AG10803 (cell line): ENCODE measurements at regions not wholly inside any gene's neighbourhood (a gene's known extent, or its start where the extent isn't known, plus 50 kb on each side); places are given as distances from the start of the nearest gene placed in this dataset.

Experiments
- DNase-seq: peaks from one replicate; pipeline ENCODE4 v3.0.0; 2010; ENCODE audit warnings: low read depth
- H3K4me3 ChIP-seq: 2 replicates; pipeline ENCODE4 v1.5.1; 2011; ENCODE audit warnings: mild to moderate bottlenecking, low read length, control low read depth
- CTCF ChIP-seq: conservative IDR thresholded peaks from 2 replicates; pipeline ENCODE4 v1.5.1; 2011; ENCODE audit warnings: mild to moderate bottlenecking, low read length, control low read depth, inconsistent platforms

DNA sequence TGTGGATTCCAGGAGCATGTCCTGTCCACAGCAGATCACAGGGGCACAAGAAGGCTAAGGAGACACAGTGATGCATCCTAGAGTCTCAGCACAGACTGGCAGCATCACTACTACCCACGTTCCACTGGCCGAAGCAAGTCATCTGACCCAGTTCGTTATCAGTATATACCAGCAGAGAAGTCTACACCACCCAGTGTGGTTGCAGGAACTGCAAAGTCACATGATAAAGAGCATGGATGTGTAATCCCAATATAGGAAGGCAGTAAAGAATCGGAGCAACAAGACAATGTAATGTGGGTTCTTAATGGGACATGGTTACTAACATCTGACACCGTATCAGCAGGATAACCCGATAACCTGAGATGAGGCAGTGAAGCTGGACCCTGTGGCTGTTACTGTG lies 246.6 kb downstream of the RRAGC start:
- no peak overlapping the region for H3K4me3 ChIP-seq
- no peak for DNase-seq
- no peak for TF ChIP-seq CTCF

GRCh38 chr1:38611664-38612211 lies 247.8 kb downstream of the RRAGC start:
- no peak for TF ChIP-seq CTCF
- H3K4me3 ChIP-seq: no peak overlapping the region
- DNase-seq: no peak

DNA sequence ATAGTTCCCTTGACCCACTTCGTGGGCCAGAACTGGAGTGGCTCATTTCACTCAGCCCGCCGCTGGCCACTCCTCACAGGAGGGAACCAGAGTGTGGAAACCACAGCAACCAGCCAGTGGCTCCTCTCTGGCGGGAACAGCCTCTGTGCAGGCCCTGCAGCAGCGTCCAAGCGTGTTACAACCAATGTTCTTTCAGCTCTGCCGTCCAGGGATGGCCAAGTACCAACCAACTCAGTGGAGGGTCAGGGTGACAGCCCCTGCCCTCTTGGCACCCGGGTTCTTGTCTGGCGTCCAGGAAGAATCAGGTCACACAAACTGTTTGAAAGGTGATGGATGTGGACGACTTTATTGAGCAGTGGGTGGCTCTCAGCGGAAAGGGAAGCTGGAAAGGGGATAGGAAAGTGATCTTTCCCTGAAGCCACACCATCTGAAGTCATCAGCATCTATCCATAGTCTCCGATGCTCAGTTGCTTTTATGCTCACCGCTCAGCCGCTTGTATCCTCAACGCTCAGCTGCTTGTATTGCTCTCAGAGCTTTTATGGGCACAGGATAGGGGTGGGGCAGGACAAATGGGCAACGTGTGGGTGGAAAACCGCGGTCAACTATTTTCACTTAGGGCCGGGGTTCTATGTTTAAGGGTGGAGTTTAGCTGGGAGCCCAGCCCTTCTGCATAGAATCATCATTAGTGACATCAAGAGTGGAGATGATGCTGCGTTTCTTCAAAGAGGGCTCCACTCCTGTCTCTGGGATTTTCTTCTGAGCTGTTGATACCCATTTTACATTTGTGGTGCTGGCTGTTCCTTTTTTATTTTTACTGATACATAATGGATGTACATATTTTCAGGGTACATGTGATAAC lies 250.2 kb downstream of the RRAGC start:
- no peak overlapping the region for H3K4me3 ChIP-seq
- TF ChIP-seq CTCF: no peak
- no peak for DNase-seq

GRCh38 chr1:38608202-38608864 lies 251.2 kb downstream of the RRAGC start:
- no peak for DNase-seq
- no peak overlapping the region for H3K4me3 ChIP-seq
- TF ChIP-seq CTCF: peak; percentile 36

DNA sequence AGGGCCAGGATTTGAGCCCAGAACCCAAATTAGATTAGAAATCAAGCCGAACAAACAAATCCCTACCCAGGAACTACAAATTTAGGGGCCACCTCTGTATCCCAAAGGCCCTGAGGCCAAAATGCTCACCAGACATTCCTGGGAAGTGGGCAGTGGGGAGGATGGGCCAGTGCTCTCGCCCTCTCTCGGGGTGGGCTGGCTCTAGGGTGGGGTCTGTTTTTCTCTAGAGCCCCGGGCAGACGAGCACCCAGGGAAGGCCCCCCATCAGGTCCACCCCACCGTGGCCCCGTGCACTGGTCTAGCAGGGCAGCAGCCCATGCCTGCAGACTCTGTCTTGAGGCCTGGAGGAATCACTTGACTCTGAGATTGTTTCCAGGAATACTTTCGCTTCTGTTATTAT lies 252.0 kb downstream of the RRAGC start:
- H3K4me3 ChIP-seq: no peak overlapping the region
- TF ChIP-seq CTCF: no peak
- DNase-seq: no peak

GRCh38 chr1:38605063-38605462 lies 254.5 kb downstream of the RRAGC start:
- no peak for TF ChIP-seq CTCF
- no peak for DNase-seq
- no peak overlapping the region for H3K4me3 ChIP-seq
